Gastroesophageal sphincter (tissue), 4 donors: ENCODE measurements at regions not wholly inside any gene's neighbourhood (a gene's known extent, or its start where the extent isn't known, plus 50 kb on each side); places are given as distances from the start of the nearest gene placed in this dataset.

Experiments
- ATAC-seq: fragments of 150-250 bp; one replicate; pipeline ENCODE4 v1.9.1; 2016; ENCODE audit warnings: mild to moderate bottlenecking, moderate library complexity
- H3K27ac ChIP-seq, 4 donors: fragments of 200-600 bp; sonication (generic) in 3 of 4; 1 replicate in 3 of 4; 2 replicates in 1 of 4; pipeline ENCODE4 v1.5.1; 2016 to 2019
- H3K27me3 ChIP-seq: fragments of 200-600 bp; sonication (generic); one replicate; pipeline ENCODE4 v1.5.1; 2019
- H3K36me3 ChIP-seq, 2 donors: fragments of 200-600 bp; sonication (generic); one replicate each; pipeline ENCODE4 v1.5.1; 2019; ENCODE audit warnings: control low read depth in 1 of 2
- H3K4me1 ChIP-seq, 3 donors: fragments of 200-600 bp; sonication (generic); 1 replicate in 2 of 3; 2 replicates in 1 of 3; pipeline ENCODE4 v1.5.1; 2016 to 2019; ENCODE audit warnings: control low read depth in 2 of 3
- H3K4me3 ChIP-seq, 2 donors: fragments of 200-600 bp; sonication (generic); one replicate each; pipeline ENCODE4 v1.5.1; 2019; ENCODE audit warnings: mild to moderate bottlenecking in 1 of 2, moderate library complexity in 1 of 2
- H3K9me3 ChIP-seq, 3 donors: fragments of 200-600 bp; sonication (generic); one replicate each; pipeline ENCODE4 v1.5.1; 2017 to 2019; ENCODE audit warnings: control low read depth in 2 of 3
- EP300 ChIP-seq: sonication (generic); formaldehyde crosslinking; IDR thresholded peaks from one replicate; pipeline ENCODE4 v1.6.1; 2017; ENCODE audit warnings: antibody characterized with exemption, mild to moderate bottlenecking
- POLR2A ChIP-seq, 2 donors: fragments of 450-650 bp; IDR thresholded peaks; one replicate each; pipeline ENCODE4 v1.6.1; 2017; ENCODE audit warnings: antibody characterized with exemption in 2 of 2, mild to moderate bottlenecking in 2 of 2, moderate library complexity in 1 of 2
- POLR2AphosphoS5 ChIP-seq: sonication (generic); formaldehyde crosslinking; IDR thresholded peaks from one replicate; pipeline ENCODE4 v1.6.1; 2017; ENCODE audit warnings: antibody characterized with exemption
- WGBS, 2 donors: methylation state at CpG; one replicate each; pipeline ENCODE4 v1.1.5; 2018; ENCODE audit warnings: low coverage in 1 of 2; 5-methylcytosine and 5-hydroxymethylcytosine counted together
- TF ChIP-seq, protein P1 (sequence below), 4 experiments: fragments of 200-600 bp in 2 of 4; fragments of 450-650 bp in 2 of 4; sonication (generic) in 1 of 4; IDR thresholded peaks; one replicate each; pipeline ENCODE4 v1.5.1; 2017 to 2019; ENCODE audit warnings: antibody characterized with exemption in 4 of 4, mild to moderate bottlenecking in 2 of 4, moderate library complexity in 2 of 4

- TF ChIP-seq, protein P1, sequence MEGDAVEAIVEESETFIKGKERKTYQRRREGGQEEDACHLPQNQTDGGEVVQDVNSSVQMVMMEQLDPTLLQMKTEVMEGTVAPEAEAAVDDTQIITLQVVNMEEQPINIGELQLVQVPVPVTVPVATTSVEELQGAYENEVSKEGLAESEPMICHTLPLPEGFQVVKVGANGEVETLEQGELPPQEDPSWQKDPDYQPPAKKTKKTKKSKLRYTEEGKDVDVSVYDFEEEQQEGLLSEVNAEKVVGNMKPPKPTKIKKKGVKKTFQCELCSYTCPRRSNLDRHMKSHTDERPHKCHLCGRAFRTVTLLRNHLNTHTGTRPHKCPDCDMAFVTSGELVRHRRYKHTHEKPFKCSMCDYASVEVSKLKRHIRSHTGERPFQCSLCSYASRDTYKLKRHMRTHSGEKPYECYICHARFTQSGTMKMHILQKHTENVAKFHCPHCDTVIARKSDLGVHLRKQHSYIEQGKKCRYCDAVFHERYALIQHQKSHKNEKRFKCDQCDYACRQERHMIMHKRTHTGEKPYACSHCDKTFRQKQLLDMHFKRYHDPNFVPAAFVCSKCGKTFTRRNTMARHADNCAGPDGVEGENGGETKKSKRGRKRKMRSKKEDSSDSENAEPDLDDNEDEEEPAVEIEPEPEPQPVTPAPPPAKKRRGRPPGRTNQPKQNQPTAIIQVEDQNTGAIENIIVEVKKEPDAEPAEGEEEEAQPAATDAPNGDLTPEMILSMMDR (IDR thresholded peaks at IDR 0.05): no peak
- TF ChIP-seq POLR2AphosphoS5: no peak
- no peak for TF ChIP-seq POLR2A (IDR thresholded peaks at IDR 0.05)
- TF ChIP-seq EP300: no peak
- H3K36me3 ChIP-seq: no peaks in the 10 kb centered on the region
- peaks cover 46% of the 10 kb centered on the region for H3K27me3 ChIP-seq
- peaks cover 0 to 48% (median 0%) of the 10 kb centered on the region in 3 donors for H3K9me3 ChIP-seq
- ATAC-seq: no peak
- H3K27ac ChIP-seq: no peak overlapping the region
- no peak overlapping the region for H3K4me3 ChIP-seq
- H3K4me1 ChIP-seq: no peaks in the 10 kb centered on the region
Measured at GRCh38 chr20:57080796-57081195, 185.6 kb downstream of the BMP7 start.

DNA sequence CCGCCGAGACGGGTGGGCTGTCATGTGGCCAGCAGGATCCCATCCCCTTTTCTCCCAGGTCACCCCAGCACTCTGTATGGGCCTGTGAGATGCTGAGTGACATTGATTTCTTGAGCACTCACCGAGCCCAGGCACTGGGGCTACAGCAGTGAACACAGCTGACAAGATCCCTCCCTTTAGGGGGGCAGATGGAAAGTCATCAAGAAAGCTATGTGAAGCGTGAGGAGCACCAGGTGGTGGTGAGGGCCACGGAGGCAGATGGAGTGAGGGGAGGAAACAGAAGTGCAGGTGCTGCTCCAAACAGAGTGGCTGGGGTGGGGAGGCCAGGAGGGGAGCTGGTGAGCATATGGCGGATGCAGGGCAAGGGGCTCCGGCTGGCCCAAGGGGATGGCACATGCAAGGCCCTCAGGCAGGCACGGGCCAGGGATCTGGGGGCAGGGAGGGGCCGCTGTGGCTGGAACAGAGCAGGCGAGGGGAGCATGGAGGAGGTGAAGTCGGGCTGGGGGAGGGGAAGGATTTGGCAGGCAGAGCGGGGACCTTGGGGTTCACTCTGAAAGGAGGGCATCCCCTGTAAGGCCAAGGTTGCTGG, 184.0 kb downstream of the BMP7 start:
- TF ChIP-seq POLR2A (IDR thresholded peaks at IDR 0.05): no peak
- TF ChIP-seq EP300: no peak
- TF ChIP-seq, protein P1 (IDR thresholded peaks at IDR 0.05): no peak
- TF ChIP-seq POLR2AphosphoS5: no peak
- Histone ChIP-seq H3K4me1 (no peaks in the 10 kb centered on the region), H3K27ac (no peak overlapping the region), H3K4me3 (no peak overlapping the region), H3K27me3 (peaks cover 59% of the 10 kb centered on the region), H3K36me3 (no peaks in the 10 kb centered on the region), H3K9me3 (peaks cover 0 to 33% (median 0%) of the 10 kb centered on the region in 3 donors)
- ATAC-seq: no peak
- 67 to 72% methylated on average over 3 to 8 of the region's 13 CpGs for WGBS, 2 donors

GRCh38 chr20:57083072-57083471, 183.4 kb downstream of the BMP7 start:
- H3K36me3 ChIP-seq: no peaks in the 10 kb centered on the region
- no peaks in the 10 kb centered on the region for H3K4me1 ChIP-seq
- no peak for ATAC-seq
- TF ChIP-seq EP300: no peak
- TF ChIP-seq POLR2A (IDR thresholded peaks at IDR 0.05): peak in 1 of 2 donors; percentile 11
- H3K27ac ChIP-seq: no peak overlapping the region
- H3K4me3 ChIP-seq: no peak overlapping the region
- H3K9me3 ChIP-seq: peaks cover 0 to 33% (median 0%) of the 10 kb centered on the region in 3 donors
- 84 to 89% methylated on average over 3 of the region's 9 CpGs for WGBS, 2 donors
- H3K27me3 ChIP-seq: peaks cover 65% of the 10 kb centered on the region

DNA sequence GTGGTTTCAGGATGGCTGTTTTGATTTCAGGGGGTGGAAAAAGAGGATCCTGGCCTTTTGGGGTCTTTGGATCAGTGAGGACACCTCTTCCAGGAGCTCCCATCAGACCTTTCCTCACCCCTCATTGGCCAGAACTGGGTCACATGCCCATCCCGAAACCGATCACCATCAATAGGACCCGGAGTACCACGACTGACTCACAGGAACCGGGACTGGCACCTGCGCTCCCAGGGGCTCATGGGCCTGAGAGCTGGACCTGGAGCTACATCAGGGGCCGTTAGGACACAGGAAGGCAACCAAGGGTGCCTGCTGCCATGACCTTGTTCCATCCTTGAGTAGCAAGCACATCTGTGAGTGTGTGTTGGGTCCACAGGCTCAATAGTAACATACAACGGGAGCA, 180.4 kb downstream of the BMP7 start:
- Histone ChIP-seq H3K4me3 (no peak overlapping the region), H3K27ac (no peak overlapping the region), H3K36me3 (no peaks in the 10 kb centered on the region), H3K4me1 (no peaks in the 10 kb centered on the region), H3K27me3 (peaks cover 78% of the 10 kb centered on the region), H3K9me3 (peaks cover 0 to 6% (median 0%) of the 10 kb centered on the region in 3 donors)
- TF ChIP-seq EP300 (no peak), POLR2A (IDR thresholded peaks at IDR 0.05) (no peak), POLR2AphosphoS5 (no peak)
- TF ChIP-seq, protein P1 (IDR thresholded peaks at IDR 0.05): no peak
- WGBS, 2 donors: no CpG with 5 or more reads among the region's 8 CpGs
- no peak for ATAC-seq

DNA sequence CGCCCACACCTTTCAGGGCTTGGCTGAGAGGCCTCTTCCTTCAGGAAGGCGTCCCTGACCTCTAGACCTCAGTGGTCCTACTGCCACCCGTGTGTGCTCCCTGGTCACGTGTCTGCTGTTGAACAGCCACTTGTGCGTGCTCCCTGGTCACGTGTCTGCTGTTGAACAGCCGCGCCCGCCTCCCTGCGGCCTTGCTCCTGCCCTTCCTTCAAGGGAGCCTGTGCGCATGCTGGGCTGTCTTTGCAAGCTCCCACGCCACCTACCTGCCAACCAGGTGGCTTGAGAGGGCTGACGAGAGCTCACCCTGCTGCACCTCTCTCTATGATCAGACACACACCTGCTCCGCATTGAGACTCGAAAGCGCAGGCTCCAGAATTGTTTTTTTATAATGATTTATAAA, 179.3 kb downstream of the BMP7 start:
- no peak overlapping the region for H3K4me3 ChIP-seq
- WGBS, 2 donors: 49 to 74% methylated on average over 3 of the region's 16 CpGs
- peaks cover 0 to 6% (median 0%) of the 10 kb centered on the region in 3 donors for H3K9me3 ChIP-seq
- H3K27me3 ChIP-seq: peaks cover 78% of the 10 kb centered on the region
- no peak for ATAC-seq
- no peaks in the 10 kb centered on the region for H3K36me3 ChIP-seq
- H3K4me1 ChIP-seq: peaks cover 0 to 5% (median 0%) of the 10 kb centered on the region in 3 donors
- TF ChIP-seq EP300 (no peak), POLR2A (IDR thresholded peaks at IDR 0.05) (no peak), POLR2AphosphoS5 (no peak)
- TF ChIP-seq, protein P1 (IDR thresholded peaks at IDR 0.05): no peak
- no peak overlapping the region for H3K27ac ChIP-seq
